PC-3 (cell line): ENCODE measurements at regions not wholly inside any gene's neighbourhood (a gene's known extent, or its start where the extent isn't known, plus 50 kb on each side); places are given as distances from the start of the nearest gene placed in this dataset.

Source experiments
- ATAC-seq: fragments of 200-7000 bp; cut with Tn5 transposase; 2 replicates; pipeline ENCODE4 v1.9.1; 2020; ENCODE audit warnings: mild to moderate bottlenecking, moderate library complexity
- BruUV-seq: library from RNA; stranded (reverse); fragments of 400-500 nt; replicated peaks from 2 replicates; lab custom pipeline; 2021; lab: Mats Ljungman, UMichigan
- CTCF ChIA-PET: fragments of 300-600 bp; sonication (Branson Sonifier 250); formaldehyde crosslinking; loops from one replicate; lab custom pipeline; 2022; ENCODE audit warnings: antibody characterized with exemption; lab: Charles Lee
- POLR2A ChIA-PET: fragments of 300-600 bp; sonication (Branson Sonifier 250); formaldehyde crosslinking; loops from one replicate; lab custom pipeline; 2022; ENCODE audit warnings: antibody characterized with exemption; ENCODE audit not compliant: unreplicated experiment; lab: Charles Lee
- DNase-seq: peaks from one replicate; pipeline ENCODE4 v3.0.0-alpha.2; 2015
- H2AFZ ChIP-seq: fragments of 300-600 bp; sonication (generic); 2 replicates; pipeline ENCODE4 v1.6.0; 2016; ENCODE audit warnings: antibody characterized with exemption, low read length
- H3F3A ChIP-seq: fragments of 300-600 bp; sonication (generic); one replicate; pipeline ENCODE4 v1.6.0; 2017; ENCODE audit warnings: antibody characterized with exemption, low read length, control low read depth, mild to moderate bottlenecking; ENCODE audit not compliant: unreplicated experiment
- H3K27ac ChIP-seq: fragments of 300-600 bp; sonication (generic); 2 replicates; pipeline ENCODE4 v1.5.1; 2016; ENCODE audit warnings: mild to moderate bottlenecking, low read length
- H3K27me3 ChIP-seq: fragments of 300-600 bp; sonication (generic); 2 replicates; pipeline ENCODE4 v1.6.1; 2016; ENCODE audit warnings: low read length, mixed read lengths
- H3K36me3 ChIP-seq: fragments of 300-600 bp; sonication (generic); 2 replicates; pipeline ENCODE4 v1.6.1; 2016; ENCODE audit warnings: low read depth, mixed run types, low read length, mixed read lengths
- H3K4me1 ChIP-seq: fragments of 300-600 bp; sonication (generic); 2 replicates; pipeline ENCODE4 v1.5.1; 2016; ENCODE audit warnings: low read length; ENCODE audit not compliant: insufficient read depth
- H3K4me2 ChIP-seq: fragments of 300-600 bp; sonication (generic); 2 replicates; pipeline ENCODE4 v1.6.0; 2016; ENCODE audit warnings: low read length
- H3K4me3 ChIP-seq: fragments of 300-600 bp; sonication (generic); 2 replicates; pipeline ENCODE4 v1.5.1; 2016; ENCODE audit warnings: mild to moderate bottlenecking, low read length, mixed read lengths
- H3K79me2 ChIP-seq: fragments of 300-600 bp; sonication (generic); 2 replicates; pipeline ENCODE4 v1.6.1; 2017; ENCODE audit warnings: low read length, mixed read lengths
- H3K9ac ChIP-seq: fragments of 300-600 bp; sonication (generic); 2 replicates; pipeline ENCODE4 v1.6.0; 2016; ENCODE audit warnings: mild to moderate bottlenecking, low read length
- H3K9me2 ChIP-seq: fragments of 300-600 bp; sonication (generic); replicated peaks from 2 replicates; pipeline ENCODE4 v1.6.1; 2016; ENCODE audit warnings: mixed run types, low read length, mixed read lengths
- H3K9me3 ChIP-seq: fragments of 300-600 bp; sonication (generic); 2 replicates; pipeline ENCODE4 v1.6.1; 2016; ENCODE audit warnings: low read length, mixed read lengths
- H4K20me1 ChIP-seq: fragments of 300-600 bp; sonication (generic); 2 replicates; pipeline ENCODE4 v1.6.1; 2016; ENCODE audit warnings: low read length, mixed read lengths
- EZH2 ChIP-seq: fragments of 300-600 bp; sonication (generic); IDR thresholded peaks from one replicate; pipeline ENCODE4 v1.6.1; 2017; ENCODE audit warnings: antibody characterized with exemption, mild to moderate bottlenecking, low read length; ENCODE audit not compliant: unreplicated experiment
- EZH2phosphoT487 ChIP-seq: fragments of 300-600 bp; sonication (generic); IDR thresholded peaks from 2 replicates; pipeline ENCODE4 v1.6.1; 2018; ENCODE audit warnings: mild to moderate bottlenecking, antibody characterized with exemption, low read length, borderline replicate concordance
- intact Hi-C: fragments of 100-400 bp; cut with micrococcal nuclease; formaldehyde crosslinking; loops from 2 replicates; pipeline ENCODE4 v1.9.0; 2023
- TF ChIP-seq, protein P1 (sequence below): fragments of 300-600 bp; sonication (generic); conservative IDR thresholded peaks from 2 replicates; pipeline ENCODE4 v1.5.1; 2017; ENCODE audit warnings: antibody characterized with exemption, low read depth, mild to moderate bottlenecking, low read length

DNA sequence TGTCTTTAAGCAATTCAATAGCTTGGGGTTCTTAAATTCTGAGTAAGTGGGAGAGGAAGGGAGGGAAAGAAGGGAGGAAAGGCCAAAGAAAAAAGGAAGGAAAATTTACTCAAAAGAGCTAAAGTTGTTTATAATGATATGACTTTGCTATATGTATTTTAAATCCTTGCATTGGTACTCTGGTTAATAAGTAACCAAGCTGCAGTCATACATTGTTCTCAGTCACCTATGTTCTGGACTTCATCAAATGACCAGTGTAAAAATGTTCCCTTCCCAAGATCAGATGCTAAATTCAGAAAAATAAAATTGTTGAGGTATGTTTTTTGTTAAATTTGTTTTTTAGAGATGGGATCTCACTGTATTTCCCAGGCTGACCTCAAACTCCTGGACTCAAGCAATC, 259.9 kb upstream of the CPNE8 start:
- DNase-seq (no peak), ATAC-seq (no peak)
- Histone ChIP-seq H3K27me3 (no peaks in the 10 kb centered on the region), H3K4me2 (no peak overlapping the region), H3K4me1 (no peaks in the 10 kb centered on the region), H3K9ac (no peak overlapping the region), H4K20me1 (no peaks in the 10 kb centered on the region), H3K27ac (no peak overlapping the region), H3K4me3 (no peak overlapping the region), H3K9me2 (no peaks in the 10 kb centered on the region), H3F3A (no peaks in the 10 kb centered on the region), H3K79me2 (no peaks in the 10 kb centered on the region), H3K36me3 (no peaks in the 10 kb centered on the region), H2AFZ (no peak overlapping the region), H3K9me3 (no peaks in the 10 kb centered on the region)
- TF ChIP-seq EZH2phosphoT487 (no peak), EZH2 (no peak)
- TF ChIP-seq, protein P1, sequence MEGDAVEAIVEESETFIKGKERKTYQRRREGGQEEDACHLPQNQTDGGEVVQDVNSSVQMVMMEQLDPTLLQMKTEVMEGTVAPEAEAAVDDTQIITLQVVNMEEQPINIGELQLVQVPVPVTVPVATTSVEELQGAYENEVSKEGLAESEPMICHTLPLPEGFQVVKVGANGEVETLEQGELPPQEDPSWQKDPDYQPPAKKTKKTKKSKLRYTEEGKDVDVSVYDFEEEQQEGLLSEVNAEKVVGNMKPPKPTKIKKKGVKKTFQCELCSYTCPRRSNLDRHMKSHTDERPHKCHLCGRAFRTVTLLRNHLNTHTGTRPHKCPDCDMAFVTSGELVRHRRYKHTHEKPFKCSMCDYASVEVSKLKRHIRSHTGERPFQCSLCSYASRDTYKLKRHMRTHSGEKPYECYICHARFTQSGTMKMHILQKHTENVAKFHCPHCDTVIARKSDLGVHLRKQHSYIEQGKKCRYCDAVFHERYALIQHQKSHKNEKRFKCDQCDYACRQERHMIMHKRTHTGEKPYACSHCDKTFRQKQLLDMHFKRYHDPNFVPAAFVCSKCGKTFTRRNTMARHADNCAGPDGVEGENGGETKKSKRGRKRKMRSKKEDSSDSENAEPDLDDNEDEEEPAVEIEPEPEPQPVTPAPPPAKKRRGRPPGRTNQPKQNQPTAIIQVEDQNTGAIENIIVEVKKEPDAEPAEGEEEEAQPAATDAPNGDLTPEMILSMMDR, result no peak
- CTCF ChIA-PET, result no interaction called here
- no TSS peak for BruUV-seq
- POLR2A ChIA-PET, result no interaction called here
- intact Hi-C loops, result no loop called here

DNA sequence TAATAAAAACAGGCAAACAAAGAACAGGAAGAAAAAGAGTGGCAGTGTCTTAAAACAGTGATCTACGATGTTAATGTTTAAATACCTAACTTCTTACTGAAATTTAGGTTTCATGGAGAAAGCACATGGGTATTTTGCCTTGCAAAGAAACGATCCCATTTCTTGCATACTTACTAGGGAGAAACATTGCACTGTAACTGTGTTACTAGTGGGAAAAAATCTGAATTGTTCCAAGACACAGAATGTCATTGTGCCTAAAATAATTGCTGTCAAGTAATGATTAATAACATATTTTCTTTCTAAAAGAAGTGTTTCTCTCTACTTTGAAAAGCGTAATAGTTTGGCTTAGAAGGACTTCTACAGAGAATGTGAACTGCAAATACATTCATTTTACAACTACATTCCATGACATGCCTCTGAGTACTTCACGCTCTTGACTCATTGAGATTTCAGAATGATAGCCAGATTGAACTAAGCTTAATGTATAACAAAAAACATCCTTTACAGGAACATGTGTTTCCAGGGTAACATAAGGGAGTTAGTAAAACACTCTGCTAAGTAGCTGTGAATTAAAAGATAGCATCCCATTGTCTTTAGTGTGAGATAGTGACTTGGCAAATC, 256.2 kb upstream of the CPNE8 start:
- Histone ChIP-seq H3F3A (no peaks in the 10 kb centered on the region), H3K4me3 (no peak overlapping the region), H3K9me3 (no peaks in the 10 kb centered on the region), H3K4me1 (no peaks in the 10 kb centered on the region), H4K20me1 (no peaks in the 10 kb centered on the region), H3K9ac (no peak overlapping the region), H3K36me3 (no peaks in the 10 kb centered on the region), H3K27ac (no peak overlapping the region), H3K27me3 (no peaks in the 10 kb centered on the region), H3K4me2 (no peak overlapping the region), H2AFZ (no peak overlapping the region), H3K9me2 (no peaks in the 10 kb centered on the region), H3K79me2 (no peaks in the 10 kb centered on the region)
- intact Hi-C loops, result no loop called here
- TF ChIP-seq EZH2phosphoT487 (no peak), EZH2 (no peak)
- TF ChIP-seq, protein P1, result no peak
- ATAC-seq (no peak), DNase-seq (no peak)
- POLR2A ChIA-PET, result interaction anchor here (0.5 kb wide), 1 partner anchor 111 kb away, joined by 3 read pairs; no protein-coding TSS in a partner anchor
- BruUV-seq, result no TSS peak
- CTCF ChIA-PET, result interaction anchor here (0.6 kb wide), 1 partner anchor 252 kb away, joined by 3 read pairs; no protein-coding TSS in a partner anchor

DNA sequence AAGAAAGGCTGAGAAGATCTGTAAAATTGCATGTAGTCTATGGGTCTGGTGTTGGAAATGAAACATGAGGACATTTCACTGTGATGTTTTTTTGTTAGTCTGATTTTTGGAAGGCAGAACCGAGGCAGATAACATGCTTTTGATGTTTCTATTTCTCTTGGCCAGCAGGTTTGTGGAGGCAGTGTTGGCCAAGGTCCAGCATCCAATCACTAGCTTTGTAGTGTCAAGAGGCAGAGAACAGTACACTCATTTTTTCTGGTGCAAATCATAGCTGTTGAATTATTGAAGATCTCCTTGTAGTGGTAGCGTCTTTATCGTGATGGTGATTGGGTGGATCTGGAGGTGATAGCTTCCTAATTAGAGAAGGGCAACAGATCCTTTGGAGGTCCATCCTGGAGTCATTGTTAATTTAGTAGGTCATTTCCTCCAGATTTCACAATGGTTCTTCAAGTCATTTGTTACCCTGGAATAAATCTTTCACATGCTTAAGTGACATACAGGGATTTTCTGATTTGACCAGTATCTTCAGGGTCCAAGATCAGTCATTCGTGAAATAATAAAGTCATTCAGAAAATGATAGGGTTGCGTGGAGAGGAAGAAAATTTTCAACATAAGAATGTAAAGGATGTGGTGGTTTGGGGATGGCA, 252.4 kb upstream of the CPNE8 start:
- ATAC-seq (no peak), DNase-seq (no peak)
- BruUV-seq, result no TSS peak
- no peak for TF ChIP-seq EZH2
- TF ChIP-seq, protein P1, result no peak
- CTCF ChIA-PET, result no interaction called here
- Histone ChIP-seq H2AFZ (no peak overlapping the region), H3K9me2 (no peaks in the 10 kb centered on the region), H3K9me3 (no peaks in the 10 kb centered on the region), H3K36me3 (no peaks in the 10 kb centered on the region), H3K4me2 (no peak overlapping the region), H3K79me2 (no peaks in the 10 kb centered on the region), H4K20me1 (no peaks in the 10 kb centered on the region), H3K4me1 (no peaks in the 10 kb centered on the region), H3K27ac (no peak overlapping the region), H3K4me3 (no peak overlapping the region), H3K9ac (no peak overlapping the region), H3F3A (no peaks in the 10 kb centered on the region), H3K27me3 (no peaks in the 10 kb centered on the region)
- intact Hi-C loops, result no loop called here
- POLR2A ChIA-PET, result no interaction called here
